Left ventricle myocardium inferior (tissue), 1 donor: ENCODE measurements at regions not wholly inside any gene's neighbourhood (a gene's known extent, or its start where the extent isn't known, plus 50 kb on each side); places are given as distances from the start of the nearest gene placed in this dataset.

Experiments used
- DNase-seq: peaks from one replicate; pipeline ENCODE4 v3.0.0-alpha.2; 2020
- H3K27ac ChIP-seq: fragments of 200-600 bp; replicated peaks from 2 replicates; pipeline ENCODE4 v1.8.0; 2021
- H3K27me3 ChIP-seq: fragments of 200-600 bp; 2 replicates; pipeline ENCODE4 v1.8.0; 2021; ENCODE audit warnings: low read depth
- H3K36me3 ChIP-seq: fragments of 200-600 bp; 2 replicates; pipeline ENCODE4 v1.8.0; 2021
- H3K4me1 ChIP-seq: fragments of 200-600 bp; 2 replicates; pipeline ENCODE4 v1.8.0; 2021
- H3K4me3 ChIP-seq: fragments of 200-600 bp; 2 replicates; pipeline ENCODE4 v1.8.0; 2021; ENCODE audit warnings: mild to moderate bottlenecking, moderate library complexity
- H3K9me3 ChIP-seq: fragments of 200-600 bp; replicated peaks from 2 replicates; pipeline ENCODE4 v1.8.0; 2021
- intact Hi-C: fragments of 100-400 bp; cut with micrococcal nuclease; formaldehyde crosslinking; loops from one replicate; pipeline ENCODE4 v1.11.0; 2022
- TF ChIP-seq, protein P1 (sequence below): fragments of 200-600 bp; IDR thresholded peaks from 2 replicates; pipeline ENCODE4 v1.8.0; 2021; ENCODE audit warnings: antibody characterized with exemption, mild to moderate bottlenecking, borderline replicate concordance
- donor health status: DM: no; HTN: yes; CAD: no; lungs with severe emphysema.

DNA sequence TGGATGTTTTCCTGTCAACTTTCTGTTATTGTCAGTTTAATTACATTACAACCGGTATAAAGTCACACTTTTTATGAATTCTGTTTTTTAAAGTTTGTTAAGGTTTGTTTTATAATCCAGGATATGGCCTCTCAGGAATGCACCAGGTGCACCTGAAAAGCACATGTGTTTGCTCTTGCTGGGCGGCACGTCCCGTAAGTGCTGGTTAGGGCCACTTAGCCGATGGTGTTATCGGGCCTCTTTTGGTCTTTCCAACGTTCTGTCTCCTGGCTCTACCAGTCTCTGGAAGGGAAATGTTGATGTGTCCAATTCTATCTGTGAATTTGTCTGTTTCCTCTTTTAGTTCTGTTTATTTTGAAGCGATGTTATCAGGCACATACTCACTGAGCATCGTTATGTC, 695.7 kb downstream of the BRD1 start:
- DNase-seq = no peak
- Histone ChIP-seq H3K4me1 (no peaks in the 10 kb centered on the region), H3K27me3 (peaks cover 85% of the 10 kb centered on the region), H3K9me3 (no peaks in the 10 kb centered on the region), H3K4me3 (no peak overlapping the region), H3K36me3 (no peaks in the 10 kb centered on the region), H3K27ac (no peak overlapping the region)
- intact Hi-C loops = no loop called here
- TF ChIP-seq, protein P1, sequence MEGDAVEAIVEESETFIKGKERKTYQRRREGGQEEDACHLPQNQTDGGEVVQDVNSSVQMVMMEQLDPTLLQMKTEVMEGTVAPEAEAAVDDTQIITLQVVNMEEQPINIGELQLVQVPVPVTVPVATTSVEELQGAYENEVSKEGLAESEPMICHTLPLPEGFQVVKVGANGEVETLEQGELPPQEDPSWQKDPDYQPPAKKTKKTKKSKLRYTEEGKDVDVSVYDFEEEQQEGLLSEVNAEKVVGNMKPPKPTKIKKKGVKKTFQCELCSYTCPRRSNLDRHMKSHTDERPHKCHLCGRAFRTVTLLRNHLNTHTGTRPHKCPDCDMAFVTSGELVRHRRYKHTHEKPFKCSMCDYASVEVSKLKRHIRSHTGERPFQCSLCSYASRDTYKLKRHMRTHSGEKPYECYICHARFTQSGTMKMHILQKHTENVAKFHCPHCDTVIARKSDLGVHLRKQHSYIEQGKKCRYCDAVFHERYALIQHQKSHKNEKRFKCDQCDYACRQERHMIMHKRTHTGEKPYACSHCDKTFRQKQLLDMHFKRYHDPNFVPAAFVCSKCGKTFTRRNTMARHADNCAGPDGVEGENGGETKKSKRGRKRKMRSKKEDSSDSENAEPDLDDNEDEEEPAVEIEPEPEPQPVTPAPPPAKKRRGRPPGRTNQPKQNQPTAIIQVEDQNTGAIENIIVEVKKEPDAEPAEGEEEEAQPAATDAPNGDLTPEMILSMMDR = no peak

DNA sequence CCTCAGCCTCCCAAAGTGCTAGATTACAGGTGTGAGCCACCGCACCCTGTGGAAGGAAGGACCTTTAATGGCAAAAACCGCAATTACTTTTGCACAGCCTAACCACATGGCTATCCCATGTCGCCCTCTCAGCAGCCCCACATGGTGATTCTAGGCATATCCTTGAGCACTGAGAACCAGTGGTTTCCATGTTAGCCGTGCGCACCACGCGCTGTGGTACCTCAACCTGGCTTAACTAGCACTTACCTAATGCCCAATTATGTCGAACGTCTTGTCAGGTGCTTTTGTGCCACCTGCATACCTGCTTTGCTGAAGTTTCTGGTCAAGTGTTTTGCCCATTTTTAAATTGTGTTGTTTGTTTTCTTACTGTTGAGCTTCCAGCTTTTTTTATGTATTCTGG, 697.9 kb downstream of the BRD1 start:
- H3K27ac ChIP-seq = no peak overlapping the region
- no peaks in the 10 kb centered on the region for H3K36me3 ChIP-seq
- no peaks in the 10 kb centered on the region for H3K4me1 ChIP-seq
- TF ChIP-seq, protein P1 = no peak
- DNase-seq = no peak
- H3K27me3 ChIP-seq = peaks cover 74% of the 10 kb centered on the region
- H3K9me3 ChIP-seq = no peaks in the 10 kb centered on the region
- no peak overlapping the region for H3K4me3 ChIP-seq
- intact Hi-C loops = no loop called here

DNA sequence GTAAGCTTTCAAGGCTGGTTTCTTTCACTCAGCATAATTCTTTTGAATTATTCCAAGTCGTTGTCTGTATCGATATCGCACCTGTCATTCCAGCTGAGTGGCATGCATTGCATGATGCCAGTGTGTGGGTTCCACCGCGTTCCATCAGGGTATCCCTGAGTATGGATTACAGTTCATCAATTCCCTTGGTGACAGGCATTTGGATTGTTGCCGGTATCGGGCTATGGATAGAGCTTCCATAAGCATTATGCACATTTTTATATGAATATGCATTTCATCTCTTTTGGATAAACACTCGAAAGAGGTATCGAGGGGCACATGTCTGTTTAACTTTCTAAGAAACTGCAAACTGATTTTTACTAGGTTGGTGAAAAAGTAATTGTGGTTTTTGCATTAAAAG, 698.8 kb downstream of the BRD1 start:
- H3K27me3 ChIP-seq = peaks cover 74% of the 10 kb centered on the region
- DNase-seq = no peak
- no peaks in the 10 kb centered on the region for H3K36me3 ChIP-seq
- no peak overlapping the region for H3K27ac ChIP-seq
- no peaks in the 10 kb centered on the region for H3K4me1 ChIP-seq
- TF ChIP-seq, protein P1 = no peak
- intact Hi-C loops = no loop called here
- H3K4me3 ChIP-seq = no peak overlapping the region
- H3K9me3 ChIP-seq = no peaks in the 10 kb centered on the region

DNA sequence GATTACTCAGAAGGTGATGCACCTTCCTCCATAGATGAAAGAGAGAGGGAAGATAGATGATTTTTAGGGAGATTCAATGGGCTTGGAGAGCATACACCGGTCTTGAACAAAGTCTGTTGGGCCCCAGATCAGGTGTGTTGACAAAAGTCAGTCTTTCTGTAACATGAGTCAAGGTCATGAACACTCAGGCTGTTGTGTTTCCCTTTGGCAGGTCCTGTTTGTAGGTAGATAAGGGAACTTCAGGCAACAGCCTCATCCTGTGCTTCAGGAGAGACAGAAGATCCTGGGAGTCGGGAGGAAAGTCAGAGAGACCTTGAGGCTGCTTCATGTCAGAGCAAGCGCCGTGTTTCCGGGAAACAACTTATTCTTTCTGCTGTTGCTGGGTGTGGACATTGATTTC, 703.1 kb downstream of the BRD1 start:
- Histone ChIP-seq H3K4me3 (no peak overlapping the region), H3K9me3 (no peaks in the 10 kb centered on the region), H3K4me1 (peaks cover 2% of the 10 kb centered on the region), H3K27ac (no peak overlapping the region), H3K36me3 (no peaks in the 10 kb centered on the region), H3K27me3 (peaks cover 73% of the 10 kb centered on the region)
- DNase-seq = no peak
- TF ChIP-seq, protein P1 = no peak
- intact Hi-C loops = no loop called here

DNA sequence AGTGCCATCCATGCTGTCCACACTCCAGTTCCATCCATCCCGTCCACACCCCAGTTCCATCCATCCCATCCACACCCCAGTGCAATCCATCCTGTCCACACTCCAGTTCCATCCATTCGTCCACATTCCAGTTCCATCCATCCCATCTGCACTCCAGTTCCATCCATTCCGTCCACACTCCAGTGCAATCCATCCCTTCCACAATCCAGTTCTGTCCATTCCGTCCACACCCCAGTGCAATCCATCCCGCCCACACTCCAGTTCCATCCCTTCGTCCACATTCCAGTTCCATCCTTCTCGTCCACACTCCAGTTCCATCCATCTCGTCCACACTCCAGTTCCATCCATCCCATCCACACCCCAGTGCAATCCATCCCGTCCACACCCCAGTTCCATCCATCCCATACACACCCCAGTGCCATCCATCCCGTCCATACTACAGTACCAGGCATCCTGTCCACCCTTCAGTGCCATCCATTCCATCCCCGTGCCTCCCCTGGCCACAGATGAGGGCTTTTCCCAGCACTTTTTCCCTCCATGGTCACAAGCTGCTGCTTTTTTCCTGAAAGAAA, 704.0 kb downstream of the BRD1 start:
- DNase-seq = no peak
- intact Hi-C loops = no loop called here
- TF ChIP-seq, protein P1 = no peak

More for the DNA sequence above, 704.0 kb downstream of the BRD1 start:
- peaks cover 76% of the 10 kb centered on the region for H3K27me3 ChIP-seq
- H3K4me1 ChIP-seq = peaks cover 6% of the 10 kb centered on the region
- no peak overlapping the region for H3K27ac ChIP-seq
- no peak overlapping the region for H3K4me3 ChIP-seq
- no peaks in the 10 kb centered on the region for H3K36me3 ChIP-seq
- H3K9me3 ChIP-seq = no peaks in the 10 kb centered on the region
